Ectodermal cell (in vitro differentiated cells): ENCODE measurements at regions not wholly inside any gene's neighbourhood (a gene's known extent, or its start where the extent isn't known, plus 50 kb on each side); places are given as distances from the start of the nearest gene placed in this dataset.
A peak's percentile ranks its signal among the peaks of the same experiment; 100 is the strongest.

Experiments used
- H3K27ac ChIP-seq: 2 replicates; pipeline ENCODE4 v1.7.0; 2013; ENCODE audit warnings: mild to moderate bottlenecking, low read depth, low read length; ENCODE audit not compliant: insufficient read depth, poor library complexity, severe bottlenecking
- H3K27me3 ChIP-seq: 2 replicates; pipeline ENCODE4 v1.7.0; 2013; ENCODE audit warnings: mild to moderate bottlenecking, low read length; ENCODE audit not compliant: insufficient read depth, control insufficient read depth, poor library complexity, severe bottlenecking
- H3K36me3 ChIP-seq: one replicate; pipeline ENCODE4 v1.7.0; 2013; ENCODE audit warnings: low read length; ENCODE audit not compliant: control insufficient read depth, insufficient read depth
- H3K4me1 ChIP-seq: one replicate; pipeline ENCODE4 v1.7.0; 2013; ENCODE audit warnings: low read length; ENCODE audit not compliant: control insufficient read depth, insufficient read depth
- H3K4me3 ChIP-seq: 2 replicates; pipeline ENCODE4 v1.7.0; 2013; ENCODE audit warnings: low read depth, low read length, control low read depth; ENCODE audit not compliant: insufficient read depth
- H3K9me3 ChIP-seq: 2 replicates; pipeline ENCODE4 v1.7.0; 2013; ENCODE audit warnings: mild to moderate bottlenecking, low read length, moderate library complexity; ENCODE audit not compliant: control insufficient read depth
- WGBS, 2 experiments: methylation state at CpG; one replicate each; pipeline ENCODE4 v1.1.7; 2013; ENCODE audit warnings: missing lambda C conversion rate in 2 of 2; 5-methylcytosine and 5-hydroxymethylcytosine counted together

DNA sequence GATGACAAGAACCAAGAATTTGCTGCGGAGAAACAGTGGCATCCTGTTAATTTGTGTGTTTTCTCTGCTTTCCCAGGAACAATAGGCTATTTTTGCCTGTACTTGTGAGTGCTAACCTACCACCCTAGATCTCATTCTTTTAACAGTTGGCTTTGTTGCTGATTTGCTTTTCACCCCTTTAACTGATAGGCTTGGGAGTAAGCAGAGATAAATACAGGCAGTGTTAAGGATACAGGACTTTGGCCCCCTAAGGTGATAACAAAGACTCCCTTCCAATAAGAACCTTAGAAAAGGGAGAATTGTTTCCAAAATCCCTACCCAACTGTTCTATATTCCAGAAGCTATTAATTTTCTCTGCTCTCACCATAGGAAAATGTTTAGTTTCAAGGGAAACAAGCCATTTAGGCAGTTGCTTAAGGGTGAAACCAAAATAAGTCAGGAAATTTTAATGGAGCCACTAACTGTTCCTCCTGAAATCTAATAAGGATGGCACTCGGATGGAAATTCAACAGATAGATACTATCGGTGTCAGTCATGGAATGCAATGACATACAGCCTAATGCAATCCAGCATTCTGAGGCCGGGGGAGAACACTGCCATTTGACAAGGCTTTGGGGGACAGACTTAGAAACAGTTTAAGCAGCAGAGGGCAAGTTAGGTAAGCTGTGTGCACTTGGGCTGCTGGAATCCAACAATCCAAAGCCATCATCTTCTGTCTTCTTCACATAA lies 238.8 kb downstream of the RNF152 start:
- Histone ChIP-seq H3K9me3 (no peaks in the 10 kb centered on the region), H3K27ac (peak overlapping the region; percentile 47), H3K36me3 (no peaks in the 10 kb centered on the region), H3K4me3 (no peak overlapping the region), H3K4me1 (peaks cover 21% of the 10 kb centered on the region), H3K27me3 (no peaks in the 10 kb centered on the region)
- 71 to 73% methylated on average over 4 of the region's 4 CpGs for WGBS, 2 experiments

- Histone ChIP-seq H3K36me3 (no peaks in the 10 kb centered on the region), H3K9me3 (no peaks in the 10 kb centered on the region), H3K4me3 (no peak overlapping the region), H3K27me3 (no peaks in the 10 kb centered on the region), H3K4me1 (peaks cover 21% of the 10 kb centered on the region), H3K27ac (no peak overlapping the region)
- 91% methylated on average over 4 of the region's 4 CpGs for WGBS, 2 experiments
These were observed 240.9 kb downstream of the RNF152 start for GRCh38 chr18:61651880-61652268.

DNA sequence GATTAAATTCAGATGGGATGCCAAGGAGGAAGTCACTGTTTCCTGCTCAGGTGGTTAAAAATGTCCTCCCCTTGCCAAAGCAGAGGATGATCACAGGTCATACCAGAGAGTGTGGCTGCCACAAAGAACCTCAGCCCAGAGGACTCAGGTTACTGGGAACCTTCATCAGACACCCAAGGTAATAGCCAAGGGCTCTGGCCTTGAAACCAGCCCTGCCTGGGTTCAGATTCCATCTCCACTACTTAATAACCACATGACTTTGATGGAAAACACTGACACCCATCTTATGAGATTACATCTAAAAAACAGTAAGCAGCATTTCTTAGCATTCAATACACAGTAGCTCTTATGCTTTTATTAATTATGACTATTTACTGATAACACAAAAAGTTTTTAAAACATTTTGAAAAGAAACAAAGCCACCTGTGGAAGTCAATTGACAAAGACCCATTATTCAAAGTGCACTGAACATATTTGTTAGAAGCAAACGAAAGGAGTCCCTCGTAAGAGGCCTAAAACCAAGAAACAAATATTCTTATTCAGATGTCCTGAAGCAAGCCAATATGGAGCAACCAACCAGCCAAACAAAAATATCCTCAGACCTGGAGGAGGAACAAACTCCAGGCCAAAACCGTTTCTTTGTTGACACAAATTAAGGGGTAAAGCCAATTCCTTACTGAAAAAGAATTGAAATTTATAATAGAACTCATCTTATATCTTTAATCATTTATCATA lies 241.5 kb downstream of the RNF152 start:
- Histone ChIP-seq H3K27me3 (no peaks in the 10 kb centered on the region), H3K27ac (no peak overlapping the region), H3K36me3 (no peaks in the 10 kb centered on the region), H3K9me3 (no peaks in the 10 kb centered on the region), H3K4me1 (peaks cover 21% of the 10 kb centered on the region), H3K4me3 (no peak overlapping the region)
- 93 to 94% methylated on average over 2 of the region's 3 CpGs for WGBS, 2 experiments

DNA sequence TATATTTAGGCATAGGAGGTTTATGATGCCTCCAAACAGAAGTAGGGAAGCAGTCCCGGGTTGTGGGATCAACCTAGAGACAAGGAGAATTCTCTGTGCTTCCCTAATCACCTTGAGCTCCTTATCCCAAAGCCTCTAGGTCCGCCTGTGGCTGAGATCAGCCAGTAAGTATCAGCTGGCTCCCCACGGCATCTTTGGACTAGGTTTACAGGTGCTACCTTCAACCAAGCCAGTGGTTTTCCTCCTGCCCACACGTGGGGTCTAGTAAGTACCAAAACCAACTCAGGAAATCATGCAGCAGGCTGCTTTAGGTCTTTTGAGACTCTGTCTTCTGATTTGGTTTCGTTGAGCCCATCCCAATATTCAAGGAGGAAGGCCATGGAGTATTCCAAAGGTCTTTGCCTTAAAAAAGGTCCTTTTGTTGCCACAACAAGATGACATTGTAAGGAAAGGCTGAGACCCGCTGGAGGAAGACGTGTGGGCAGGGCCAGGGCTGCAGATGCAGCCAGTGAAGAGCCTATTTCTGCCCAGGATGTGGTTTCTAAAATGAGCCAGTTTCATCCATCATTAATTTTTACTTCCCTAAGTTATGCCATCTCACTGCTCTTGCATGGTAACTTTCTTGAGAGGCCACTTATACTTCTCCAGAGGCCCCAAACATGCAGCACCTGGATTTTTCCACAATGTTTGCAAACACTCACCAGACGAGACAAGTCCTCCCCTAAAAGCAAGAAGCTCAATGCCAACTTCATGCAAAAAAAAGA lies 248.7 kb downstream of the RNF152 start:
- Histone ChIP-seq H3K4me3 (no peak overlapping the region), H3K36me3 (no peaks in the 10 kb centered on the region), H3K27me3 (no peaks in the 10 kb centered on the region), H3K27ac (no peak overlapping the region), H3K4me1 (no peaks in the 10 kb centered on the region), H3K9me3 (no peaks in the 10 kb centered on the region)
- WGBS, 2 experiments: 84 to 85% methylated on average over 8 of the region's 8 CpGs

- H3K27me3 ChIP-seq: no peaks in the 10 kb centered on the region
- H3K36me3 ChIP-seq: no peaks in the 10 kb centered on the region
- 97 to 100% methylated on average over 2 of the region's 2 CpGs for WGBS, 2 experiments
- H3K4me3 ChIP-seq: no peak overlapping the region
- H3K4me1 ChIP-seq: peaks cover 19% of the 10 kb centered on the region
- no peak overlapping the region for H3K27ac ChIP-seq
- no peaks in the 10 kb centered on the region for H3K9me3 ChIP-seq
These were observed 252.9 kb downstream of the RNF152 start for GRCh38 chr18:61639886-61640285.

DNA sequence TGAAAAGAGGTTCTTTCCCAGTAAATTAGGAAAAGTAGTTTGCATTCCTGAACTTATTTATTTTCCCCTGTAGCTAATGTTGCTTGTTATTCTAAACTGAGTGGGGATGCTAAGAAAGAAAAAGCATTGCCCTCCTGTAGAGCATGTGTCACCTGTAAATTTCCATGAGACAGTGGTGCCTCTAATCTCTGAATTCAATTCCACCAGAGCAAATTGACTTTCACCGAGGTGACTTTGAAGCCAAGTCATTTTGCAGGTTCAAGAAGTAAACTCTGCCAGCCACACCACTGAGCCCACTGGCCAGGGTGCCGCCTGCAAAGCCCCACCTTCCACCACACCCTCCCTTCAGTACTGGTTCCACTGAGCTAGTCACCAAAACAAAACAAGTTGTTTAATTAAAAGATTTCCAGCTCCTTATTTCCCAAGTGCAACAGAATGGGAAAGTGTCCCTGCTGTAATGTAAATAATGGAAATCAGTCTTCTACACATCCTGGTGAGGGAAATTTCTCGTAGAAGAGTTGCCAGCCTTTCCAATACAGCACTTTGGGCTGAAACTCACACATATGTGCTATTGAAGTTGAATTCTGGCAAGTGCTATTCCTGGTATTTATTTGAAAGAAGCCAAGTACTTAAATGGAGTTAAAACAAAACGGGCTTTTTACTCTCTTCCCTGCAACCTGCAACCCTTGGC lies 254.8 kb downstream of the RNF152 start:
- H3K4me3 ChIP-seq: no peak overlapping the region
- WGBS, 2 experiments: 27 to 31% methylated on average over 4 of the region's 4 CpGs
- peaks cover 19% of the 10 kb centered on the region for H3K4me1 ChIP-seq
- no peaks in the 10 kb centered on the region for H3K9me3 ChIP-seq
- H3K27ac ChIP-seq: no peak overlapping the region
- no peaks in the 10 kb centered on the region for H3K36me3 ChIP-seq
- no peaks in the 10 kb centered on the region for H3K27me3 ChIP-seq

DNA sequence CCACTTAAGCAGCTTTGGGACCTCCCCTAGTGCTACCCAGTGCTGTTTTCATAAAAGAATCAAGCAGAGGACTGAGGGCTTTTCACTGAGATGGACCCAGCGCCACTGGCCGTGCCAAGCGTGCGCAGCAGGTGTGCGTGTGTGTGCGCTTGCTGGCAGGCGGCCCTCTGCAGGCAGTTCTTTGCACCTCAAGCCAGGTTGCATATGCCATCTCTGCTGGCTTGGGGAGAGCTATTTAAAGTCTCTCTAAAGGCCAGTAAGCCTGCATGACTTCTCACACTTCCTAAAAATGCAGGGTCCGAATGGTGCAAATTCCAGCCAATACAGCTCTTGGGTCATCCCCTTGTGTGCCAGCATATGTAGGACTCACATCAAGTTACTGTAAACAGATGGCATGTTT lies 255.5 kb downstream of the RNF152 start:
- Histone ChIP-seq H3K36me3 (no peaks in the 10 kb centered on the region), H3K27ac (no peak overlapping the region), H3K27me3 (no peaks in the 10 kb centered on the region), H3K4me1 (peaks cover 19% of the 10 kb centered on the region), H3K4me3 (no peak overlapping the region), H3K9me3 (no peaks in the 10 kb centered on the region)
- 10 to 11% methylated on average over 8 of the region's 8 CpGs for WGBS, 2 experiments

DNA sequence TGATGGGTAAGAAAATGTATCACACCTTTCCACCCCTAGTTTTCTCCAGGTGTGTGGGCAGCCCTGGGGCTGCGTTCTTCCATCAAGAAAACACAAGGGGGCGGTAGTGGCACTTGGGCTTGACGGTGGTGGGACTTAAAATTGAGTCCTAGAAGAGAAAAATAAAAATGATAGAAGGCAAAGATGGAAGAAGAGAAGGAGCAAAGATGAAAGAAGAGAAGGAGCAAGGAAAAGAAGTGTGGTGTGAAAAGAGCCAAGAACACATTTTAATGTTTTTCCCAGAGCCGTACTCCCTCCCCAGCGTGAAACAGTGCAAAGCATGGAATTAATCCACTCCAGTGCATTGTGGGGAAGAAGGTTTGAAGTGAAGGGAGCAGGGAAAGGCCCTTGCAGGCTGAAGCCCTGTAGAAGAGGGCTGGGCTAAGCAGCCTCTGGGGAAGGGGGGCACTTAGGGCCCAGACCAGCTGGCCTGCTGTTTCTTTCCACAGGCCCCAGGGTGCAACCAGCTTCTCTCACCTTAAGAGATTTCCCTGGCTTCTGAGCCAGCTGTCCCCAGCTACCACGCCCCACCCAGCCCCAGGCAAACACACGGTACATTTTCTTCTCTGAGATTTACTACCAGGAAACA lies 256.8 kb downstream of the RNF152 start:
- Histone ChIP-seq H3K27ac (no peak overlapping the region), H3K36me3 (no peaks in the 10 kb centered on the region)

DNA sequence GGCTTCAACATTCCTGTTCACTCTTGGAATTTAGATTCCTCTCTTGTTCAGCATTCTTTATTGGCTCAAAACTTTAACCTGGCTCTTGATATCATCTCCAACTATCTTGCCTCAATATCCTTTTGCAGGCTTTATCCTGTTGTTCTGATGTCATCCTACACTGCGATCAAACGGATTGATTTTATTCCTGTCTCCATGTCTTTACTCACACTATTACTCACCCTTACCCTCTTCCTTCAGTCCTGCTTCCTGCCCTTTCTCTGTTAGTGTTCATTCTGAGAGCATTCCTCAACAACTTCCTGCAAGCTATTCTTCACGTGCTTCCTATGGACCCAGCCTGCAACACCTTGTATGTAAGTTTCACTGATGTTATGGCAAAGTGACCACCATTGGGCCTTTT lies 264.7 kb downstream of the RNF152 start:
- 59 to 62% methylated on average over 3 of the region's 3 CpGs for WGBS, 2 experiments
- Histone ChIP-seq H3K27ac (no peak overlapping the region), H3K27me3 (no peaks in the 10 kb centered on the region), H3K4me3 (no peak overlapping the region), H3K4me1 (no peaks in the 10 kb centered on the region), H3K9me3 (no peaks in the 10 kb centered on the region), H3K36me3 (no peaks in the 10 kb centered on the region)

More for the DNA sequence above, 256.8 kb downstream of the RNF152 start:
- WGBS, 2 experiments: 17 to 25% methylated on average over 7 of the region's 7 CpGs
- H3K4me3 ChIP-seq: no peak overlapping the region
- H3K27me3 ChIP-seq: no peaks in the 10 kb centered on the region
- no peaks in the 10 kb centered on the region for H3K9me3 ChIP-seq
- H3K4me1 ChIP-seq: peaks cover 19% of the 10 kb centered on the region
